HEK293 (cell line): ENCODE measurements at regions not wholly inside any gene's neighbourhood (a gene's known extent, or its start where the extent isn't known, plus 50 kb on each side); places are given as distances from the start of the nearest gene placed in this dataset.

ENCODE experiments used
- ZNF626 ChIP-seq: fragments of 450-650 bp; sonication (Bioruptor Pico); formaldehyde crosslinking; IDR thresholded peaks from 2 replicates; pipeline ENCODE4 v1.5.1; 2018; ENCODE audit warnings: missing biosample characterization, missing genetic modification characterization, inconsistent platforms
- TF ChIP-seq, protein P1 (sequence below): fragments of 450-650 bp; formaldehyde crosslinking; IDR thresholded peaks from 2 replicates; pipeline ENCODE4 v1.5.1; 2016; ENCODE audit warnings: missing biosample characterization, missing genetic modification characterization
- TF ChIP-seq, protein P2 (sequence below): fragments of 450-650 bp; formaldehyde crosslinking; IDR thresholded peaks from 2 replicates; pipeline ENCODE4 v1.5.1; 2016; ENCODE audit warnings: missing biosample characterization, missing genetic modification characterization
- TF ChIP-seq, protein P3 (sequence below): fragments of 450-650 bp; formaldehyde crosslinking; IDR thresholded peaks from 2 replicates; pipeline ENCODE4 v1.5.1; 2016; ENCODE audit warnings: missing biosample characterization, missing genetic modification characterization, borderline replicate concordance
- TF ChIP-seq, protein P4 (sequence below): fragments of 450-650 bp; formaldehyde crosslinking; optimal IDR thresholded peaks from 2 replicates; pipeline ENCODE3; 2016; ENCODE audit warnings: missing biosample characterization, mild to moderate bottlenecking, missing genetic modification characterization
- TF ChIP-seq, protein P5 (sequence below): fragments of 450-650 bp; formaldehyde crosslinking; IDR thresholded peaks from 2 replicates; pipeline ENCODE4 v1.5.1; 2016; ENCODE audit warnings: missing biosample characterization, missing genetic modification characterization

DNA sequence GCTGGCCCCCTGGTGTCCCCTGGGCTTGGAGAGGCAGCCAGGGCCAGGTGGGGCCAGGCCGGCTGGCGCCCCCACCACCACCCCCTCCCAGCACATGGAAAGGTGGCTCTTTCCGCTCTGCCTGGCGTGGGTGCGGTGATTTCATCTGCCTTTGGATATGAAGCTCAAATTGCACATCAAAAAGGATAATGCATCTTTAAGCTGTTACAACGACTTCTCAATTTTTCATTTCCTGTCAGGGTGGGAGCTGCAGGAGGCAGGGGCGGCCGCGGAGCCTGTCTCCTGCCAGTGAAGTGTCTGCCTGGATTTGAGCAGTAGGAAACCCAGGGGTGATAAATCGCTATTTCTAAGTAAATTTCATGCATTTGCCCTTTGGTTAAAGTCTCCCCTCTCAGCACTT, 169.2 kb upstream of the MVB12B start:
- TF ChIP-seq, protein P1, sequence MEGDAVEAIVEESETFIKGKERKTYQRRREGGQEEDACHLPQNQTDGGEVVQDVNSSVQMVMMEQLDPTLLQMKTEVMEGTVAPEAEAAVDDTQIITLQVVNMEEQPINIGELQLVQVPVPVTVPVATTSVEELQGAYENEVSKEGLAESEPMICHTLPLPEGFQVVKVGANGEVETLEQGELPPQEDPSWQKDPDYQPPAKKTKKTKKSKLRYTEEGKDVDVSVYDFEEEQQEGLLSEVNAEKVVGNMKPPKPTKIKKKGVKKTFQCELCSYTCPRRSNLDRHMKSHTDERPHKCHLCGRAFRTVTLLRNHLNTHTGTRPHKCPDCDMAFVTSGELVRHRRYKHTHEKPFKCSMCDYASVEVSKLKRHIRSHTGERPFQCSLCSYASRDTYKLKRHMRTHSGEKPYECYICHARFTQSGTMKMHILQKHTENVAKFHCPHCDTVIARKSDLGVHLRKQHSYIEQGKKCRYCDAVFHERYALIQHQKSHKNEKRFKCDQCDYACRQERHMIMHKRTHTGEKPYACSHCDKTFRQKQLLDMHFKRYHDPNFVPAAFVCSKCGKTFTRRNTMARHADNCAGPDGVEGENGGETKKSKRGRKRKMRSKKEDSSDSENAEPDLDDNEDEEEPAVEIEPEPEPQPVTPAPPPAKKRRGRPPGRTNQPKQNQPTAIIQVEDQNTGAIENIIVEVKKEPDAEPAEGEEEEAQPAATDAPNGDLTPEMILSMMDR = no peak
- TF ChIP-seq, protein P2, sequence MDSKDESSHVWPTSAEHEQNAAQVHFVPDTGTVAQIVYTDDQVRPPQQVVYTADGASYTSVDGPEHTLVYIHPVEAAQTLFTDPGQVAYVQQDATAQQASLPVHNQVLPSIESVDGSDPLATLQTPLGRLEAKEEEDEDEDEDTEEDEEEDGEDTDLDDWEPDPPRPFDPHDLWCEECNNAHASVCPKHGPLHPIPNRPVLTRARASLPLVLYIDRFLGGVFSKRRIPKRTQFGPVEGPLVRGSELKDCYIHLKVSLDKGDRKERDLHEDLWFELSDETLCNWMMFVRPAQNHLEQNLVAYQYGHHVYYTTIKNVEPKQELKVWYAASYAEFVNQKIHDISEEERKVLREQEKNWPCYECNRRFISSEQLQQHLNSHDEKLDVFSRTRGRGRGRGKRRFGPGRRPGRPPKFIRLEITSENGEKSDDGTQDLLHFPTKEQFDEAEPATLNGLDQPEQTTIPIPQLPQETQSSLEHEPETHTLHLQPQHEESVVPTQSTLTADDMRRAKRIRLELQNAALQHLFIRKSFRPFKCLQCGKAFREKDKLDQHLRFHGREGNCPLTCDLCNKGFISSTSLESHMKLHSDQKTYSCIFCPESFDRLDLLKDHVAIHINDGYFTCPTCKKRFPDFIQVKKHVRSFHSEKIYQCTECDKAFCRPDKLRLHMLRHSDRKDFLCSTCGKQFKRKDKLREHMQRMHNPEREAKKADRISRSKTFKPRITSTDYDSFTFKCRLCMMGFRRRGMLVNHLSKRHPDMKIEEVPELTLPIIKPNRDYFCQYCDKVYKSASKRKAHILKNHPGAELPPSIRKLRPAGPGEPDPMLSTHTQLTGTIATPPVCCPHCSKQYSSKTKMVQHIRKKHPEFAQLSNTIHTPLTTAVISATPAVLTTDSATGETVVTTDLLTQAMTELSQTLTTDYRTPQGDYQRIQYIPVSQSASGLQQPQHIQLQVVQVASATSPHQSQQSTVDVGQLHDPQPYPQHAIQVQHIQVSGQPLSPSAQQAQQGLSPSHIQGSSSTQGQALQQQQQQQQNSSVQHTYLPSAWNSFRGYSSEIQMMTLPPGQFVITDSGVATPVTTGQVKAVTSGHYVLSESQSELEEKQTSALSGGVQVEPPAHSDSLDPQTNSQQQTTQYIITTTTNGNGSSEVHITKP (tag by site-specific recombination) = no peak
- TF ChIP-seq, protein P3, sequence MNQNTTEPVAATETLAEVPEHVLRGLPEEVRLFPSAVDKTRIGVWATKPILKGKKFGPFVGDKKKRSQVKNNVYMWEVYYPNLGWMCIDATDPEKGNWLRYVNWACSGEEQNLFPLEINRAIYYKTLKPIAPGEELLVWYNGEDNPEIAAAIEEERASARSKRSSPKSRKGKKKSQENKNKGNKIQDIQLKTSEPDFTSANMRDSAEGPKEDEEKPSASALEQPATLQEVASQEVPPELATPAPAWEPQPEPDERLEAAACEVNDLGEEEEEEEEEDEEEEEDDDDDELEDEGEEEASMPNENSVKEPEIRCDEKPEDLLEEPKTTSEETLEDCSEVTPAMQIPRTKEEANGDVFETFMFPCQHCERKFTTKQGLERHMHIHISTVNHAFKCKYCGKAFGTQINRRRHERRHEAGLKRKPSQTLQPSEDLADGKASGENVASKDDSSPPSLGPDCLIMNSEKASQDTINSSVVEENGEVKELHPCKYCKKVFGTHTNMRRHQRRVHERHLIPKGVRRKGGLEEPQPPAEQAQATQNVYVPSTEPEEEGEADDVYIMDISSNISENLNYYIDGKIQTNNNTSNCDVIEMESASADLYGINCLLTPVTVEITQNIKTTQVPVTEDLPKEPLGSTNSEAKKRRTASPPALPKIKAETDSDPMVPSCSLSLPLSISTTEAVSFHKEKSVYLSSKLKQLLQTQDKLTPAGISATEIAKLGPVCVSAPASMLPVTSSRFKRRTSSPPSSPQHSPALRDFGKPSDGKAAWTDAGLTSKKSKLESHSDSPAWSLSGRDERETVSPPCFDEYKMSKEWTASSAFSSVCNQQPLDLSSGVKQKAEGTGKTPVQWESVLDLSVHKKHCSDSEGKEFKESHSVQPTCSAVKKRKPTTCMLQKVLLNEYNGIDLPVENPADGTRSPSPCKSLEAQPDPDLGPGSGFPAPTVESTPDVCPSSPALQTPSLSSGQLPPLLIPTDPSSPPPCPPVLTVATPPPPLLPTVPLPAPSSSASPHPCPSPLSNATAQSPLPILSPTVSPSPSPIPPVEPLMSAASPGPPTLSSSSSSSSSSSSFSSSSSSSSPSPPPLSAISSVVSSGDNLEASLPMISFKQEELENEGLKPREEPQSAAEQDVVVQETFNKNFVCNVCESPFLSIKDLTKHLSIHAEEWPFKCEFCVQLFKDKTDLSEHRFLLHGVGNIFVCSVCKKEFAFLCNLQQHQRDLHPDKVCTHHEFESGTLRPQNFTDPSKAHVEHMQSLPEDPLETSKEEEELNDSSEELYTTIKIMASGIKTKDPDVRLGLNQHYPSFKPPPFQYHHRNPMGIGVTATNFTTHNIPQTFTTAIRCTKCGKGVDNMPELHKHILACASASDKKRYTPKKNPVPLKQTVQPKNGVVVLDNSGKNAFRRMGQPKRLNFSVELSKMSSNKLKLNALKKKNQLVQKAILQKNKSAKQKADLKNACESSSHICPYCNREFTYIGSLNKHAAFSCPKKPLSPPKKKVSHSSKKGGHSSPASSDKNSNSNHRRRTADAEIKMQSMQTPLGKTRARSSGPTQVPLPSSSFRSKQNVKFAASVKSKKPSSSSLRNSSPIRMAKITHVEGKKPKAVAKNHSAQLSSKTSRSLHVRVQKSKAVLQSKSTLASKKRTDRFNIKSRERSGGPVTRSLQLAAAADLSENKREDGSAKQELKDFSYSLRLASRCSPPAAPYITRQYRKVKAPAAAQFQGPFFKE (tag by site-specific recombination) = no peak
- no peak for TF ChIP-seq ZNF626 (tag by site-specific recombination)
- TF ChIP-seq, protein P4, sequence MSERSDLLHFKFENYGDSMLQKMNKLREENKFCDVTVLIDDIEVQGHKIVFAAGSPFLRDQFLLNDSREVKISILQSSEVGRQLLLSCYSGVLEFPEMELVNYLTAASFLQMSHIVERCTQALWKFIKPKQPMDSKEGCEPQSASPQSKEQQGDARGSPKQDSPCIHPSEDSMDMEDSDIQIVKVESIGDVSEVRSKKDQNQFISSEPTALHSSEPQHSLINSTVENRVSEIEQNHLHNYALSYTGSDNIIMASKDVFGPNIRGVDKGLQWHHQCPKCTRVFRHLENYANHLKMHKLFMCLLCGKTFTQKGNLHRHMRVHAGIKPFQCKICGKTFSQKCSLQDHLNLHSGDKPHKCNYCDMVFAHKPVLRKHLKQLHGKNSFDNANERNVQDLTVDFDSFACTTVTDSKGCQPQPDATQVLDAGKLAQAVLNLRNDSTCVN (tag by site-specific recombination) = no peak
- TF ChIP-seq, protein P5, sequence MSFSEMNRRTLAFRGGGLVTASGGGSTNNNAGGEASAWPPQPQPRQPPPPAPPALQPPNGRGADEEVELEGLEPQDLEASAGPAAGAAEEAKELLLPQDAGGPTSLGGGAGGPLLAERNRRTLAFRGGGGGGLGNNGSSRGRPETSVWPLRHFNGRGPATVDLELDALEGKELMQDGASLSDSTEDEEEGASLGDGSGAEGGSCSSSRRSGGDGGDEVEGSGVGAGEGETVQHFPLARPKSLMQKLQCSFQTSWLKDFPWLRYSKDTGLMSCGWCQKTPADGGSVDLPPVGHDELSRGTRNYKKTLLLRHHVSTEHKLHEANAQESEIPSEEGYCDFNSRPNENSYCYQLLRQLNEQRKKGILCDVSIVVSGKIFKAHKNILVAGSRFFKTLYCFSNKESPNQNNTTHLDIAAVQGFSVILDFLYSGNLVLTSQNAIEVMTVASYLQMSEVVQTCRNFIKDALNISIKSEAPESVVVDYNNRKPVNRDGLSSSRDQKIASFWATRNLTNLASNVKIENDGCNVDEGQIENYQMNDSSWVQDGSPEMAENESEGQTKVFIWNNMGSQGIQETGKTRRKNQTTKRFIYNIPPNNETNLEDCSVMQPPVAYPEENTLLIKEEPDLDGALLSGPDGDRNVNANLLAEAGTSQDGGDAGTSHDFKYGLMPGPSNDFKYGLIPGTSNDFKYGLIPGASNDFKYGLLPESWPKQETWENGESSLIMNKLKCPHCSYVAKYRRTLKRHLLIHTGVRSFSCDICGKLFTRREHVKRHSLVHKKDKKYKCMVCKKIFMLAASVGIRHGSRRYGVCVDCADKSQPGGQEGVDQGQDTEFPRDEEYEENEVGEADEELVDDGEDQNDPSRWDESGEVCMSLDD = no peak
